PC-3 (cell line): ENCODE measurements at regions not wholly inside any gene's neighbourhood (a gene's known extent, or its start where the extent isn't known, plus 50 kb on each side); places are given as distances from the start of the nearest gene placed in this dataset.

Experiments used
- ATAC-seq: fragments of 200-7000 bp; cut with Tn5 transposase; 2 replicates; pipeline ENCODE4 v1.9.1; 2020; ENCODE audit warnings: mild to moderate bottlenecking, moderate library complexity
- BruUV-seq: library from RNA; stranded (reverse); fragments of 400-500 nt; replicated peaks from 2 replicates; lab custom pipeline; 2021; lab: Mats Ljungman, UMichigan
- CTCF ChIA-PET: fragments of 300-600 bp; sonication (Branson Sonifier 250); formaldehyde crosslinking; loops from one replicate; lab custom pipeline; 2022; ENCODE audit warnings: antibody characterized with exemption; lab: Charles Lee
- POLR2A ChIA-PET: fragments of 300-600 bp; sonication (Branson Sonifier 250); formaldehyde crosslinking; loops from one replicate; lab custom pipeline; 2022; ENCODE audit warnings: antibody characterized with exemption; ENCODE audit not compliant: unreplicated experiment; lab: Charles Lee
- DNase-seq: peaks from one replicate; pipeline ENCODE4 v3.0.0-alpha.2; 2015
- H2AFZ ChIP-seq: fragments of 300-600 bp; sonication (generic); 2 replicates; pipeline ENCODE4 v1.6.0; 2016; ENCODE audit warnings: antibody characterized with exemption, low read length
- H3F3A ChIP-seq: fragments of 300-600 bp; sonication (generic); one replicate; pipeline ENCODE4 v1.6.0; 2017; ENCODE audit warnings: antibody characterized with exemption, low read length, control low read depth, mild to moderate bottlenecking; ENCODE audit not compliant: unreplicated experiment
- H3K27ac ChIP-seq: fragments of 300-600 bp; sonication (generic); 2 replicates; pipeline ENCODE4 v1.5.1; 2016; ENCODE audit warnings: mild to moderate bottlenecking, low read length
- H3K27me3 ChIP-seq: fragments of 300-600 bp; sonication (generic); 2 replicates; pipeline ENCODE4 v1.6.1; 2016; ENCODE audit warnings: low read length, mixed read lengths
- H3K36me3 ChIP-seq: fragments of 300-600 bp; sonication (generic); 2 replicates; pipeline ENCODE4 v1.6.1; 2016; ENCODE audit warnings: low read depth, mixed run types, low read length, mixed read lengths
- H3K4me1 ChIP-seq: fragments of 300-600 bp; sonication (generic); 2 replicates; pipeline ENCODE4 v1.5.1; 2016; ENCODE audit warnings: low read length; ENCODE audit not compliant: insufficient read depth
- H3K4me2 ChIP-seq: fragments of 300-600 bp; sonication (generic); 2 replicates; pipeline ENCODE4 v1.6.0; 2016; ENCODE audit warnings: low read length
- H3K4me3 ChIP-seq: fragments of 300-600 bp; sonication (generic); 2 replicates; pipeline ENCODE4 v1.5.1; 2016; ENCODE audit warnings: mild to moderate bottlenecking, low read length, mixed read lengths
- H3K79me2 ChIP-seq: fragments of 300-600 bp; sonication (generic); 2 replicates; pipeline ENCODE4 v1.6.1; 2017; ENCODE audit warnings: low read length, mixed read lengths
- H3K9ac ChIP-seq: fragments of 300-600 bp; sonication (generic); 2 replicates; pipeline ENCODE4 v1.6.0; 2016; ENCODE audit warnings: mild to moderate bottlenecking, low read length
- H3K9me2 ChIP-seq: fragments of 300-600 bp; sonication (generic); replicated peaks from 2 replicates; pipeline ENCODE4 v1.6.1; 2016; ENCODE audit warnings: mixed run types, low read length, mixed read lengths
- H3K9me3 ChIP-seq: fragments of 300-600 bp; sonication (generic); 2 replicates; pipeline ENCODE4 v1.6.1; 2016; ENCODE audit warnings: low read length, mixed read lengths
- H4K20me1 ChIP-seq: fragments of 300-600 bp; sonication (generic); 2 replicates; pipeline ENCODE4 v1.6.1; 2016; ENCODE audit warnings: low read length, mixed read lengths
- CTCF ChIP-seq: fragments of 300-600 bp; sonication (generic); conservative IDR thresholded peaks from 2 replicates; pipeline ENCODE4 v1.5.1; 2017; ENCODE audit warnings: antibody characterized with exemption, low read depth, mild to moderate bottlenecking, low read length
- EZH2 ChIP-seq: fragments of 300-600 bp; sonication (generic); IDR thresholded peaks from one replicate; pipeline ENCODE4 v1.6.1; 2017; ENCODE audit warnings: antibody characterized with exemption, mild to moderate bottlenecking, low read length; ENCODE audit not compliant: unreplicated experiment
- EZH2phosphoT487 ChIP-seq: fragments of 300-600 bp; sonication (generic); IDR thresholded peaks from 2 replicates; pipeline ENCODE4 v1.6.1; 2018; ENCODE audit warnings: mild to moderate bottlenecking, antibody characterized with exemption, low read length, borderline replicate concordance
- intact Hi-C: fragments of 100-400 bp; cut with micrococcal nuclease; formaldehyde crosslinking; loops from 2 replicates; pipeline ENCODE4 v1.9.0; 2023

GRCh38 chr1:117682372-117682771 lies 76.5 kb downstream of the TENT5C start:
- POLR2A ChIA-PET: no interaction called here

GRCh38 chr1:117683571-117684285 lies 77.9 kb downstream of the TENT5C start:
- DNase-seq: no peak
- ATAC-seq: no peak
- Histone ChIP-seq H3K9ac (no peak overlapping the region), H3K36me3 (no peaks in the 10 kb centered on the region), H3K27ac (no peak overlapping the region), H3K4me1 (no peaks in the 10 kb centered on the region), H3K9me2 (no peaks in the 10 kb centered on the region), H3F3A (no peaks in the 10 kb centered on the region), H3K27me3 (peaks cover 1% of the 10 kb centered on the region; the same call in 1 of the 2 replicates), H3K9me3 (no peaks in the 10 kb centered on the region), H3K4me2 (no peak overlapping the region), H3K4me3 (no peak overlapping the region), H4K20me1 (no peaks in the 10 kb centered on the region), H3K79me2 (no peaks in the 10 kb centered on the region), H2AFZ (no peak overlapping the region)
- no peak for TF ChIP-seq EZH2phosphoT487
- no peak for TF ChIP-seq CTCF
- no peak for TF ChIP-seq EZH2
- no TSS peak for BruUV-seq
- intact Hi-C loops: no loop called here
- POLR2A ChIA-PET: no interaction called here
- CTCF ChIA-PET: interaction anchor here (0.6 to 0.7 kb wide), 2 partner anchors 34 to 74 kb away, joined by 3 read pairs; no protein-coding TSS in a partner anchor

More at GRCh38 chr1:117682372-117682771, 76.5 kb downstream of the TENT5C start:
- CTCF ChIA-PET: interaction anchor here (0.6 kb wide), 1 partner anchor 224 kb away, joined by 4 read pairs; no protein-coding TSS in a partner anchor
- H4K20me1 ChIP-seq: no peaks in the 10 kb centered on the region
- ATAC-seq (no peak), DNase-seq (no peak)
- no peak overlapping the region for H3K27ac ChIP-seq
- intact Hi-C loops: no loop called here
- no peaks in the 10 kb centered on the region for H3K4me1 ChIP-seq
- no peaks in the 10 kb centered on the region for H3F3A ChIP-seq
- no peaks in the 10 kb centered on the region for H3K9me2 ChIP-seq
- no peaks in the 10 kb centered on the region for H3K36me3 ChIP-seq
- BruUV-seq: no TSS peak
- H3K4me2 ChIP-seq: no peak overlapping the region
- no peak overlapping the region for H3K9ac ChIP-seq
- no peak overlapping the region for H2AFZ ChIP-seq
- no peak for TF ChIP-seq CTCF
- no peak for TF ChIP-seq EZH2phosphoT487
- TF ChIP-seq EZH2: no peak
- H3K4me3 ChIP-seq: no peak overlapping the region
- no peaks in the 10 kb centered on the region for H3K9me3 ChIP-seq
- no peaks in the 10 kb centered on the region for H3K79me2 ChIP-seq
- no peaks in the 10 kb centered on the region for H3K27me3 ChIP-seq
